ENCODE measurements at regions not wholly inside any gene's neighbourhood (a gene's known extent, or its start where the extent isn't known, plus 50 kb on each side); places are given as distances from the start of the nearest gene placed in this dataset.

DNA sequence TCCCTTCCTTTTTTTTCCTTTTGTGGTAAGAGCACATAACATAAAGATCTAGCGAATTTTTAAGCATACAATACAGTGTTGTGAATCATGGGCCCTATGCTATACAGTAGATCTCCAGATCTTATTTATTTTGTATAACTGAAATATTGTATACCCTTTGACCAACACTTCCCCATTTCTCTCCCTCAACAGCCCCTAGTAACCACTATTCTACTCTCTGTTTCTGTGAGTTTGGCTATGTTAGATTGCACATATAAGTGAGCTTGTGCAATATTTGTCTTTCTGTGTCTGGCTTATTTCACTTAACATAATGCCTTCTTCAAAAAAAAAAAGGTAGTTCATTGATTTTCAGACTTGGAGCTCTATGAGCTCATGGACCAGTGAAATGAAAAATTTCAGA lies 180.5 kb downstream of the C11orf91 start:
- DNase-seq: no peak

- no peak for DNase-seq
These were observed 185.3 kb downstream of the C11orf91 start for GRCh38 chr11:33515347-33515746.

- no peak for DNase-seq
These were observed 186.3 kb downstream of the C11orf91 start for GRCh38 chr11:33514079-33514925.

DNA sequence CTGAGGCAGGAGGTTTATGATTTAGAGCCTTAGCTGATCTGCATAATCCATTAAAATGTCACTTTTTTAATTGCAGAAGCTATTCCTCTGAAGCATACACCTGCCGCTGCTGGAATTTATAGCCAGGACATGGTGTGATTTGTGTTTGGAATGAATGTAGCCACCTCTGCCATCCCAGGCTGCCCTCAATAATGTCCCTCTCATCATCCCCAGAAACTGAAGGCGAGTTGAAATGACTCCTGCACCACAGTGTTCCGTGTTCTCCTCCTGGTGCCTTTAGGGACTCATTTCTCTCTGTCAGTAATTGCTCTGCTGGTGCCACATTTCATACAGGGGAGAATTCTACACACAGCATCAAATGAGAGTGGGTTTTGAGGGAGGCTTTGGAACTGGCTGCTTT lies 191.0 kb downstream of the C11orf91 start:
- no peak for DNase-seq

- DNase-seq: no peak
These were observed 192.7 kb downstream of the C11orf91 start for GRCh38 chr11:33507967-33508366.

- no peak for DNase-seq
These were observed 193.3 kb downstream of the C11orf91 start for GRCh38 chr11:33507356-33507755.

DNA sequence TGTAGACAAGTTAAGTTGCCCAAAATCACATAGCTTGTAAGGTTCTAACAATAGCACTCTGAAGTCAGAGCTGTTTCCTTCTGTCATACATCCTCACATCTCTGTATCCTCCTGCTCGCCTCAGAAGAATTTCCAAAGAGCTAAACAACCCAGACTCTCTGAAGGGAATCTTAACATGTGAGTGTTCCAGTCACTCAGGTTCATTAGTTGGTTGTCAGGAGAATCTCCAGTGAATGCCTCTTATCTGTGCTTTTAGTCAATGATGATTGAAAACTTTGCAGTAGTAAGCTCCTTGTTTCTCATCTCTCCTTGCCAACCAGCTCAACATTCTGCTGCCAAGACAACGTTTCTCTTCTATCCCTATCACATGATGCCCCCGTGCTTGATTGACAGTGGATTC lies 195.5 kb downstream of the C11orf91 start:
- no peak for DNase-seq

GRCh38 chr11:33500861-33501479 lies 199.7 kb downstream of the C11orf91 start:
- DNase-seq: no peak

DNA sequence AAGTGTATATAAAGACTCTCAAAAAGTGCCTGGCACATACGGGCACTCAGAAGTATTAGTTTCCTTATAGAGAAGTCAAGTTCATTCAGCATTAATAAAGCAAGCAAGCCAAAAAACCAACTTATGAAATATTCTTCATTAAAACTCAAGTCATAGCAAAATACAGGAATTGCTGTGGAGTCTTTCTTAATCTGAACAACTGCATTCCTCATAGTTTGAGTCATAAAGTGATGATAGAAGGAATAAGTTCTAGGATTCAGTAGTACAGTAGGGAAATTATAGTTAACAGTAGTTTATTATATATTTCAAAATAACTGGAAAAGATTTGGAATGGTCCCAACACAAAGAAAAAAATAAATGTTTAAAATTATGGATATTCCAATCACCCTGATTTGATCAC lies 200.3 kb downstream of the C11orf91 start:
- DNase-seq: no peak

GRCh38 chr11:33492596-33492995 lies 208.0 kb downstream of the C11orf91 start:
- DNase-seq: no peak

DNA sequence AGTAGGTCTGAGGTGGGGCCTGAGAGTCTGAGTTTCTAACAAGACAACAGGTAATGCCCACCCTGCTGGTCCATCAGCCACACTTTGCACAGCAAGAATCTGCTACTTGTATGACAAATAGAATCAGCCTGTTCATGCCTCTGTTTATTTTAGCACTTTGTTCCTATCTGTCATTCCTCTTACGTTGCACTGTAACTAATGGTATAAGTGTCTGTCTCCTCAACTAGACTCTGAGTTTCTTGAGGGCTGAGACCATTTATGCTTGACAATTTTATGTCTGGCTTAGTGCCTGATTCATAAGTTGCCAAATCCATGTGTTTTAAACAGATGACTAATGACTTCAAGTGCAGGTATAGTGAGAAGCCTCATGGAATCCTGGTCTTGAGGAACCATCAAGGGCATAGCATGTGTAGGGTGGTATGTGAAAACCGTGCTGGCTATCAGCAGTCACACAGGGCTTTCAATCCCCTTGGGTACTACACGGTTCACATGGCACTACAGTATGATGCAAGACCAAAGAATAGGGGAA lies 209.7 kb downstream of the C11orf91 start:
- DNase-seq: no peak

DNA sequence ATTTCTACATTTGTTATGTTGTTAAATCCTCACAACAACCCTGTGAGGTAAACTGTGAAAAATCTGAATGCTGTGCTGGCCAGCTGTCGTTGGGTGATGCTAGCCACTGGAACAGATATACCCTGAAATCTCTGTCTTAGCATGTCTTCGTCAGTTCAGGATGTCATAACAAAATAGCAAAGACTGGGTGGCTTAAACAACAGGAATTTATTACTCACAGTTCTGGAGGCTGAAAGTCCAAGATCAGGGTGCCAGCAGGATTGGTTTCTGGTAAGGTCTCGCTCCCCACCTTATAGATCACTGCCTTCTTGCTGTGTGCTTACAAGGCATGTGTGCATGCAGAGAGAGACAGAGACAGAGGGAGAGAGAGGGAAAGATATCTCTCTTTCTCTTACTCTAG lies 211.7 kb downstream of the C11orf91 start:
- no peak for DNase-seq

GRCh38 chr11:33480626-33481025 lies 220.0 kb downstream of the C11orf91 start:
- DNase-seq: no peak

- no peak for DNase-seq
These were observed 221.4 kb downstream of the C11orf91 start for GRCh38 chr11:33479231-33479630.

GRCh38 chr11:33478111-33478573 lies 221.0 kb downstream of the HIPK3 start:
- DNase-seq: peak; percentile 51

DNA sequence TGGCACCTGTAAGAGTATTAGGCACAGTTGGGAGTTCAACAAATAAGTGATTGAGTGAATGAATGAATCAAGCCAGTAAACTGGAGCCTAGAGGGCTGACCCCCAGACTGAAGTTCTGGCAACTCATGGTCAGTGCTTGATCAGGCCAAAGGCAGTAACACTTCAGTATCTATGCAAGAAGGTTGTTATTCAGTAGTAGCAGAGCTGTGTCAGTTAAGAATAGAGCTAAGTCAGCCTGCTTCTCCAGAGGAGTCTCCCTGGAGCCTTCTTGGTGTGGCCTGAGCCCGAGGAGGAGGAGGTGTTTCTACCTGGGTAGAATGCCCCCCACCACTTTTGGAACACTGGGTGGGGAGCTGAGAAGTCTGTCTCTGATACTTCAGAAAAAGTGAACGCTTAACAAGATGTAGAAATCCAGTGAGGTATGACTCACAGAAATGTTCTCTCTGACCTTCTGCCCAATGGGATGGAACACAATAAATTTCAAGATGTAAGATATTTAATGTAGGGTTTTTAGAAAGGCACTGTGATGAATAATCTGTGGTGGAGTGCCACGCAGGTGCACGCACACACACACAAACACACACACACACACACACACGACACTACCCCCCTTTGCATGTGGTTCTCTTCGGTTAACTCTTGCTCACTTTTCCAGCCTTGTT lies 219.9 kb downstream of the HIPK3 start:
- no peak for DNase-seq

DNA sequence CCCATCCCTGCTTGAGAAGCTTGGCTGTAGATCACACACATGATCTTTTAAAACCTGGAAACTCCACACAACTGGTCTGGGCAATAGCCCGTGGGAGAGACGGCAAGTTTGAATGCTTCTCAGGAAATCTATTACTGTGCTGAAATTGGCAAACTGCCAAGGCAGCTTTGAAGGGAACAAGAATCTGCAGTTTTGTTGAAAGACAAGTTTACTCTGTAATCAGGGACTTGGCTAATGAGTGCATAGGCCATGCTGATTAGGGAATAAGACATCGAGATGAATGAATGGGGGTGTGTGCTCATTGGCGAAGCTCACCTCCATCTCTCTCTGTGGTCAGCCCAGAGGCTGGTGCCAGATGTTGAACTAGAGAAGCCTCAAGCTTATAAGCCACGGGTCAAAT lies 218.8 kb downstream of the HIPK3 start:
- no peak for DNase-seq

DNA sequence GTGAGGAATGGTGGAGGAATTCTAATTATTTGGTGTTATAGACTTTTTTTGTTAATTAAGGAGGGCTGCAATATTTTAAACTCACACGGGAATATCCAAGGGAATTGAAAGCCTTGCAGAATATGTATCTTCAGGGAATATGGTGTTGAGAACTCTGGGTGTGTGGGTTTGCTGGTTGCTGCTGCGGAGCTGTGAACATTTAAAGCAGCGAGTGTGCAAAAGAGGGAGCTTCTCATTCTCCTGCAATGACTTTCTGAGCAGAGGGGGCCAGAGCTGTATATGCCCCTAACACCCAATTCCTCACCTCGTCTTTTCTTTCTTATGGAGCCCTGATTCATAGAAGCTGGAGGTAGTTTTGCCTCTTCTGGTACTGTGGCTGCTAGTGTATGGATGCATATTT lies 217.7 kb downstream of the HIPK3 start:
- no peak for DNase-seq

GRCh38 chr11:33471541-33471940 lies 214.4 kb downstream of the HIPK3 start:
- no peak for DNase-seq

DNA sequence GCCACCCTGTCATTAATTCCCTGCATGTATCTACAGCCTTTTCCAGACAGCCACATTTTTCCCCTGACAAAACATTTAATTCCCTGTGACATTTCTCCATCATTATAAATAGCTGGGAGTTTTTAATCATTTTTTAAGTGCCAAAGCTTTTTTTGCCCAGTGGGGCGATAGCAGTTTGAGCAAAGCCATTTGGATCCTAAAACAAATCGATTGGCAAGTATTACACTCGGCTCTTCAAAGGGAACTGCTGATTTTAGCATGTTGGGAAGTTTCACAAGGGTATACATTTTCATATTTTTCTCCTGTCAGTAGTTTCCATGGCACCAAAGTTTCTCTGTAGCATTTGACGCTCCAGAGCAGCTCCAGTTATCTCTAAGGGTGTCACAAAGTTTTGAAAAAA lies 210.8 kb downstream of the HIPK3 start:
- no peak for DNase-seq

DNA sequence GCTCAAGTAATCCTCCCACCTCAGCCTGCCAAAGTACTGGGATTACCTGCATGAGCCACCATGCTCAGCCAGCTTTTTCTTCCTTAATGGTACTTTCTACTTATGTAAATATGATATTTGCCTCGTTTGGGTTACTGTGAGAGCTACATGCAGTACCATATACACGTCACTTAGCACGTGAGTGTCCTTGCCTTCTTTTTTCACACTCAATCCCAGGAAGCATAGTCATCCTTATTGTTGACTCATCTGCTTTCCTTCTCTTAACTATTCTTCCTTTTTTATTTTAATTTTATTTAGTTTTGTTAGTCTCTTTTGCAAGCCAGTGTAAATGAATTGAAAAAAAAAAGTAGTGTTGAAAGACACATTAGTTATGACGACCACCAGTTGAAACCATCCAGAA lies 205.9 kb downstream of the HIPK3 start:
- no peak for DNase-seq

DNA sequence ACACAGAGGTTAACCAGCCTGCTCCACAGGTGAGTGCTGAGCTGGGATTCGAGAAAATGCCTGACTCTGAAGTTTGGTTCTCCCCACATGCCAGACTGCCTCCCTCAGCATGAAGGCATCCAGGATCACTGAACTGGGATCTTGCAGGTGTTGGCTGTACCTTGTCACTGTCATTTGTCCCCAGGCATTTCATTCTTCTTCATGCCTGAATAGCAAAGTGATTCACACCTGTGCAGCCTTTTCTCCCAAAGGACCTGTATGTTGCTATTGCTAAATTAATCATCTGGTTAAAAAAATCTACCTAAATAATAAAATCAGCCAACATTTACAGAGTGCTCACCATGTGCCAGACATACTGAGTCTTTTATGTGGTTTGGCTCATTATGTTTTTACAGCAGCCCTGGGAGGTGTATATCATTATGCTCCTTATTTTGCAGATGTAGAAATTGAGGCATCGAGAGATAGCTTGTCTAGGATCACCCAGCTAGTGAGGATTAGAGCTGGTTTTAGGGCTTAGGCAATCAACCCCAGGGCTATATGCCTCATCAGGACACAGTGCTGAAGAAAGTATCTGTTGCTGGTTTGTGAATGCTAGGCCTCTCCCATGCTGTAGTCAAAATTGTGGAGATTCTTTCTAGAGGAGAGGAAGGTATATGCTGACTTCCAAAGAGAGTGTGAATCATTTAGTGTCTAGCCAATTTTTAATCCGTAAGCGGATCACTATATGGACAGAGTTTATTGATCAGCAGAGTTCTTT lies 204.4 kb downstream of the HIPK3 start:
- no peak for DNase-seq

DNA sequence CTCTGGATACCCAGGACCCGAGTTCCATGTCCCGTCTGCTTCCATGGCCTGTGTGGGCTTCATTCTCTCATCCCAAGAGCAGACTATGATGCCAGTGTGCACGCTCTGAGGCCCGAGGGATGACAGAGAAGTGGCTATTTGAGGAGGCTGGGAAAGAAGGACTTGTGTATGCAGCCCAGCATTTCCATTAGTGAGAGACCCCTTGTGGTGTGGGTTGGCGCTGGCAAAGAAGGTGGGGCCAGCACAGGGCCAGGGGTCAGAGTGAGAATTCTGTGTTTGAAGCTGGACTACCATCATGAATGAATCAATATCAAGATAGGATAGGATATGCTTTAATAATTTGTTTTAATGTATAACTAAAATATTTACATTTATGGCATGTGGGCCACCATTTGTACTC lies 200.8 kb downstream of the HIPK3 start:
- DNase-seq: no peak
